ENCODE measurements at regions not wholly inside any gene's neighbourhood (a gene's known extent, or its start where the extent isn't known, plus 50 kb on each side); places are given as distances from the start of the nearest gene placed in this dataset.

- peaks cover 8% of the 10 kb centered on the region for H3K4me1 Mint-ChIP-seq (ENCODE audit: low read depth, unreplicated experiment)
- no peak for TF ChIP-seq CTCF (IDR thresholded peaks at IDR 0.05; ENCODE audit: partially characterized antibody, unreplicated experiment)
Measured at GRCh38 chr9:31612336-31613030, 772.0 kb upstream of the ACO1 start.

GRCh38 chr9:31615966-31616365 lies 768.5 kb upstream of the ACO1 start:
- TF ChIP-seq CTCF (IDR thresholded peaks at IDR 0.05; ENCODE audit: partially characterized antibody, unreplicated experiment): no peak
- Mint-ChIP-seq H3K36me3 (ENCODE audit: unreplicated experiment) (no peaks in the 10 kb centered on the region), H3K9me3 (ENCODE audit: unreplicated experiment) (no peaks in the 10 kb centered on the region), H3K4me3 (ENCODE audit: unreplicated experiment) (no peak overlapping the region), H3K4me1 (ENCODE audit: low read depth, unreplicated experiment) (peaks cover 6% of the 10 kb centered on the region), H3K27me3 (ENCODE audit: unreplicated experiment) (peaks cover 3% of the 10 kb centered on the region), H3K27ac (ENCODE audit: unreplicated experiment) (no peak overlapping the region)
- no peak for DNase-seq

More at GRCh38 chr9:31612336-31613030, 772.0 kb upstream of the ACO1 start:
- Mint-ChIP-seq H3K36me3 (ENCODE audit: unreplicated experiment) (no peaks in the 10 kb centered on the region), H3K9me3 (ENCODE audit: unreplicated experiment) (no peaks in the 10 kb centered on the region), H3K27me3 (ENCODE audit: unreplicated experiment) (peaks cover 3% of the 10 kb centered on the region), H3K27ac (ENCODE audit: unreplicated experiment) (no peak overlapping the region), H3K4me3 (ENCODE audit: unreplicated experiment) (no peak overlapping the region)
- no peak for DNase-seq

GRCh38 chr9:31623511-31623910 lies 760.9 kb upstream of the ACO1 start:
- Mint-ChIP-seq H3K4me1 (ENCODE audit: low read depth, unreplicated experiment) (no peaks in the 10 kb centered on the region), H3K9me3 (ENCODE audit: unreplicated experiment) (peaks cover 2% of the 10 kb centered on the region), H3K27ac (ENCODE audit: unreplicated experiment) (no peak overlapping the region), H3K4me3 (ENCODE audit: unreplicated experiment) (no peak overlapping the region), H3K36me3 (ENCODE audit: unreplicated experiment) (no peaks in the 10 kb centered on the region), H3K27me3 (ENCODE audit: unreplicated experiment) (no peaks in the 10 kb centered on the region)
- DNase-seq: no peak
- no peak for TF ChIP-seq CTCF (IDR thresholded peaks at IDR 0.05; ENCODE audit: partially characterized antibody, unreplicated experiment)

GRCh38 chr9:31629292-31629691 lies 755.2 kb upstream of the ACO1 start:
- no peaks in the 10 kb centered on the region for H3K9me3 Mint-ChIP-seq (ENCODE audit: unreplicated experiment)
- peaks cover 11% of the 10 kb centered on the region for H3K4me1 Mint-ChIP-seq (ENCODE audit: low read depth, unreplicated experiment)
- H3K36me3 Mint-ChIP-seq (ENCODE audit: unreplicated experiment): no peaks in the 10 kb centered on the region
- no peak for TF ChIP-seq CTCF (IDR thresholded peaks at IDR 0.05; ENCODE audit: partially characterized antibody, unreplicated experiment)
- H3K4me3 Mint-ChIP-seq (ENCODE audit: unreplicated experiment): no peak overlapping the region
- H3K27me3 Mint-ChIP-seq (ENCODE audit: unreplicated experiment): no peaks in the 10 kb centered on the region
- DNase-seq: no peak
- H3K27ac Mint-ChIP-seq (ENCODE audit: unreplicated experiment): no peak overlapping the region

- peaks cover 8% of the 10 kb centered on the region for H3K4me1 Mint-ChIP-seq (ENCODE audit: low read depth, unreplicated experiment)
- no peaks in the 10 kb centered on the region for H3K27me3 Mint-ChIP-seq (ENCODE audit: unreplicated experiment)
- no peak for TF ChIP-seq CTCF (IDR thresholded peaks at IDR 0.05; ENCODE audit: partially characterized antibody, unreplicated experiment)
- H3K9me3 Mint-ChIP-seq (ENCODE audit: unreplicated experiment): no peaks in the 10 kb centered on the region
- DNase-seq: no peak
- H3K27ac Mint-ChIP-seq (ENCODE audit: unreplicated experiment): no peak overlapping the region
- no peak overlapping the region for H3K4me3 Mint-ChIP-seq (ENCODE audit: unreplicated experiment)
- H3K36me3 Mint-ChIP-seq (ENCODE audit: unreplicated experiment): no peaks in the 10 kb centered on the region
Measured at GRCh38 chr9:31637265-31637664, 747.2 kb upstream of the ACO1 start.
